D721Med (cell line): ENCODE measurements at regions not wholly inside any gene's neighbourhood (a gene's known extent, or its start where the extent isn't known, plus 50 kb on each side); places are given as distances from the start of the nearest gene placed in this dataset.

ENCODE experiments used
- DNase-seq: peaks from one replicate; pipeline ENCODE4 v3.0.0; 2011; ENCODE audit warnings: low spot score; ENCODE audit not compliant: insufficient read length
- FAIRE-seq: peaks from 2 replicates; lab custom pipeline; 2011; peaks lifted over from hg19 to GRCh38; lab: Jason Lieb, UNC
- TF ChIP-seq, protein P1 (sequence below): IDR thresholded peaks from 2 replicates; pipeline ENCODE4 v1.5.1; 2012; ENCODE audit warnings: mild to moderate bottlenecking, control low read depth; ENCODE audit not compliant: insufficient read depth; ENCODE audit errors: missing control alignments

DNA sequence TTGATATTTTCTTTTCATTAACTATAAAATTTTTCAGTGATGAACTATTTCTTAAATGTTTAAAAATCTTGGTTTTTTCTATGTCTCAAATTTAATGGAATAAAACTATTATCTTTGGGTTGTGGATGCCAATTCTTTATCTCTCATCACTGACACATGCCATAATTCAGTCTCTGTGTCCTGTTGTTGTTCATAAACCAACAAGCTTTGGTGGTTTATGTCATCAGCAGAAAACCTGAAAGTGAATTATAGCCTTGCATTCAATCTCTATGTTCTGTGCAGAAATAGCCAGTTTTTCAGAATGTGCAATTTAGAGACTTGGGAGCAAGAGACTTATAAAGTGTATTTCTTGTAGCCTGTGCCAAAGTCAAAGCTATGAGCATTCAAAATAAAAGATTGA is 462.6 kb upstream of the ADGRL4 start:
- no peak for FAIRE-seq
- DNase-seq, result no peak

DNA sequence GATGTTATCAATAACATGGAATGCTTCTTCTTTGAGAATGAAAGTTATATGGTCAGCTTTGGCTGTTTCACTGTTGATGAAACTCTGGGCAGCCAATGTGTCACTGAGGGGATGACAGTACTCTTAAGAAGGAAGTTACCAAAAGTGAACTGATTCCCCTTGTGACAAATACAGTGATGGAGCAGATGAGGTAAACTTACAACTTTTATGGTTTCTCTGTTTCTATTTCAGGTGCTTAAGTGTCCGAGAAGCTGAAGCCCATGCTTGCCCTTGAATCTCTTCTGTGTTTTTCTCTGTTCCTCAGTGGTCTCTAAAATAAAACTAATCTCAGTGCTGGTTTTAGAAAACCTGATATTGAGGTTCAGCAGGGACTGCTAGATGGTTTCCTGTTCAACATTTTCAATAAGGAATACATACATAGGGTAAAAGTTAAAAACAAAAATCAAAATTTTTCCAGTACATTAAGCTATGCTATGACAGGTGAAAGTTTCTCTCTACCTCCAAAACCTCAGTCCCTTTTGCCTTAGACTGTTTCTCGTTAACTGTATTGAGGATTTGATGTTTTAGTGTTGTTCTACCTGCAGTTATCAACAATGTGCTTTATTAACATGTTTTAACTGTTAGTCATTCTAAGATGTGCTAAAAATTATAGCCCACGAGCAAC is 454.4 kb upstream of the ADGRL4 start:
- DNase-seq (no peak), FAIRE-seq (no peak)
- TF ChIP-seq, protein P1, sequence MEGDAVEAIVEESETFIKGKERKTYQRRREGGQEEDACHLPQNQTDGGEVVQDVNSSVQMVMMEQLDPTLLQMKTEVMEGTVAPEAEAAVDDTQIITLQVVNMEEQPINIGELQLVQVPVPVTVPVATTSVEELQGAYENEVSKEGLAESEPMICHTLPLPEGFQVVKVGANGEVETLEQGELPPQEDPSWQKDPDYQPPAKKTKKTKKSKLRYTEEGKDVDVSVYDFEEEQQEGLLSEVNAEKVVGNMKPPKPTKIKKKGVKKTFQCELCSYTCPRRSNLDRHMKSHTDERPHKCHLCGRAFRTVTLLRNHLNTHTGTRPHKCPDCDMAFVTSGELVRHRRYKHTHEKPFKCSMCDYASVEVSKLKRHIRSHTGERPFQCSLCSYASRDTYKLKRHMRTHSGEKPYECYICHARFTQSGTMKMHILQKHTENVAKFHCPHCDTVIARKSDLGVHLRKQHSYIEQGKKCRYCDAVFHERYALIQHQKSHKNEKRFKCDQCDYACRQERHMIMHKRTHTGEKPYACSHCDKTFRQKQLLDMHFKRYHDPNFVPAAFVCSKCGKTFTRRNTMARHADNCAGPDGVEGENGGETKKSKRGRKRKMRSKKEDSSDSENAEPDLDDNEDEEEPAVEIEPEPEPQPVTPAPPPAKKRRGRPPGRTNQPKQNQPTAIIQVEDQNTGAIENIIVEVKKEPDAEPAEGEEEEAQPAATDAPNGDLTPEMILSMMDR, result no peak

More for the DNA sequence above, 462.6 kb upstream of the ADGRL4 start:
- TF ChIP-seq, protein P1, result no peak

DNA sequence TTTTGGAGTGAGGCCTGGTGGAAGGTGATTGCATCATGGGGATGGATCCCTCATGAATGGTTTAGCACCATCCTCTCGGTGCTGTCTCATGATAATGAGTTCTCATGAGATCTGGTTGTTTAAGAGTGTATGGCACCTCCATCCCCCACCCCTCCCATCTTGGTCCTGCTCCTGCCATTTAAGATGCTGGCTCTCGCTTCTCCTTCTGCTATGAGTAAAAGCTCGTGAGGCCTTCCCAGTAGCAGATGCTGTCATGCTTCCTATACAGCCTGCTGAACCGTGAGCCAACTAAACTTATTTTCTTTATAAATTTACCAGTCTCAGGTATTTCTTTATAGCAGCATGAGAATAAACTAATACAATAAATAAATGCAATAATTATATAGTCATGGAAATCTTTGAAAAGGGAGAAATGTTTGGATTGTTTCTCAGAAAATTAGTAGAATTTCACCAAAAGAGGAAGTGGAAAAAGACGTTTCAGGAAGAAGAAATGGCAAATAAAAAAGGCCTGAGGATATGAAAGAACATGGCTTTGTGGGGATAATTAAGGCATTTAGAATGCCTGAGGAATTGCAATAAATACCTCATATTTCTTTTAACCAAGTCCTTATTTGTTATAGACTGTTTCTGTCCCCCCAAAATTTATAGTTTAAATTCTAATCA is 451.2 kb upstream of the ADGRL4 start:
- FAIRE-seq (no peak), DNase-seq (no peak)
- TF ChIP-seq, protein P1, result no peak

DNA sequence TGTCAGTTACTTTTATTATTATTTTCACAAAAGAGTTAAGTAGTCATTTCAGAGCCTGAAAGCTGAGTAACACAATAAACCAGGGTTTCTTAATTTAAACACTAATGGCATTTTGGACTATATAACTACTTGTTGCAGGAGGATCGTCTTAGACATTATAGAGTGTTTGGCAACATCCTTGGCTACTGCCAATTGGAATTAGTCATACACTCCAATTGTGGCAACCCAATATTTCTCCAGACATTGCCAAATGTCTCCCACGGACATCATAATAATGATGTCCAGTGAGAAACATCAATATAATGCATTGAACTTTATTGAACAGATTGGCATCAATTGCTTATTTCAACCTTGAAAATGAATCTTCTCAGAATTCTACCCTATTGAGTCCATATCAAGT is 441.9 kb upstream of the ADGRL4 start:
- no peak for FAIRE-seq
- DNase-seq, result no peak
- TF ChIP-seq, protein P1, result no peak

DNA sequence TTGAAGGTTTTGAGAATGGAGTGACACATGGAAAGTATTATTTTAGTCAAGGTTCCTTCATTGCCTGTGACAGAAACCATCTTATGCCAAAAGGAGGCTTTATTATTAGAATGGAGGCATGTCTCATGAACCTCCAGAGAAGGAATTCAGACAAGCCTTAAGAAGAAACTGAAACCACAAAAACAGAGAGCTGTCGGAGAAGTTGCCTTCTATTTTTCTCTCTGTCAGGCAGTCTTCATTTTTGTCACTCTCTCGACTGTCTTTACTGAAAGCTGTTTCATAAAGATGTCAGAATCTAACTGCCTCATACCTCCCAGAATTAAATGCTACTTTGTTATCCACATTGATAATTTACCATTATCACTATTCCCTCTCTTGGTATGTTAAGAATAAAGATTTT is 434.7 kb upstream of the ADGRL4 start:
- no peak for DNase-seq
- FAIRE-seq, result no peak
- TF ChIP-seq, protein P1, result no peak

DNA sequence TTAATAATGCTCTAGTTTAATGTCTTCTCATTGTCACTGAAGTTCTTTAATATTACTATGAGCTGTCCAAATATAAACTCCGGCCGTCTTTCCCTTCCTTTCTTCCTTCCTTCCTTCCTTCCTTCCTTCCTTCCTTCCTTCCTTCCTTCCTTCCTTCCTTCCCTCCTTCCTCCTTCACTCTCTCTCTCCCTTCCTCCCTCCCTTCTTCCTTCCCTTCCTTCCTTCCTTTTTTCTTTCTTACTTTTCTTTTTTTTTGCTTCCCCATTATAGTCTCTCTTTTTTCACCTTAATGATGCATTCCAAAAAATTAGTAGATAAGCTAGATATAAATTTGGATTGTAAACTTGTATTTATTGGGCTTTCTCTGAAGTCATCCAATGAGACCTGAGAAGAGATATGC is 431.0 kb upstream of the ADGRL4 start:
- TF ChIP-seq, protein P1, result no peak
- FAIRE-seq (no peak), DNase-seq (no peak)

DNA sequence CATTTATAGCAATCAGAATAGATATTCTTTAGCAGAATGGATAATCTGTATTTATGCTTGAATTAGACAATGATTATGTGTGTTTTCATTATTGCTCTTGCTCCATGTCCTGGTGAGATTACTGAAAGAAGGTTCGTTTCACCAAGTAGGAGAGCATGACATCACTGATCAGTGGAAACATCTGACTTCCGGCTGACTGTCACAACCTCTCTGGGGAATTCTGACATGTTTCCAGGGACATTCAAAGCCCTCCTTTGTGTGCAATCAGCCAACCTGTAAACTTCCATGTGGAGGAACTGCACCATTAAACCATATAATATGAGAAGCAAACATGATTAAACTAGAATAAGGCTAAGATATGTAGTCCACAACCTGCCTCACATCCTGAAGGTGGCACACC is 424.8 kb upstream of the ADGRL4 start:
- TF ChIP-seq, protein P1, result no peak
- no peak for DNase-seq
- no peak for FAIRE-seq
